ENCODE measurements at regions not wholly inside any gene's neighbourhood (a gene's known extent, or its start where the extent isn't known, plus 50 kb on each side); places are given as distances from the start of the nearest gene placed in this dataset.
"Not testable (repeated sequence)": the region's sequence is repeated elsewhere in the genome, so short reads cannot be mapped to it uniquely, and the experiment has no call there.

DNA sequence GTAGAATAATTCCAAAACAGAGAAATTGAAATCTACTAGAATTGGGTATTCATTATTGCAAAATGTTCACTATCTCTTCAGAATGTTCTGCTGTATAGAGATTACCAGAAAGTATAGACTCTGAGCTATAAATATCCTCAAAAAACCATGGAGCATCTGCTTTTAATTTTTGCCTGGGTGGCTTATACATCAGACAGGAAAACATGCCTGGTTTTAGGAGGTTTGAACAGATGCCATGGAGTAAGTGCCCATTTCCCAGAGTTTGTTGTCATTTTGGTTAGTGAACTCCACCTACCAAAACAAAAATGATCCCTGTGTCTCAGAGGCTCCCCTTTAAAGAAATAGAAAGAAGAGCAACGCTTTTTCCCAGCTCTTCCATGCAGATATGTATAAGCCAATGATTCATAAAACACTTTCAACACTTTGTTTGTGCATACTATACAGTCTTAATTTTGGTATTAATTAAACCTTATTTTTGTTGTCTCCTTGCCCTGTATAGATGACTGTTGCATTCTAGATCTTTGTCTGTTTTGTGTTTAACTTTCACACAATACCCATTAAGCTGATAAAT is 68.7 kb downstream of the MEPE start:
- no peak for DNase-seq

DNA sequence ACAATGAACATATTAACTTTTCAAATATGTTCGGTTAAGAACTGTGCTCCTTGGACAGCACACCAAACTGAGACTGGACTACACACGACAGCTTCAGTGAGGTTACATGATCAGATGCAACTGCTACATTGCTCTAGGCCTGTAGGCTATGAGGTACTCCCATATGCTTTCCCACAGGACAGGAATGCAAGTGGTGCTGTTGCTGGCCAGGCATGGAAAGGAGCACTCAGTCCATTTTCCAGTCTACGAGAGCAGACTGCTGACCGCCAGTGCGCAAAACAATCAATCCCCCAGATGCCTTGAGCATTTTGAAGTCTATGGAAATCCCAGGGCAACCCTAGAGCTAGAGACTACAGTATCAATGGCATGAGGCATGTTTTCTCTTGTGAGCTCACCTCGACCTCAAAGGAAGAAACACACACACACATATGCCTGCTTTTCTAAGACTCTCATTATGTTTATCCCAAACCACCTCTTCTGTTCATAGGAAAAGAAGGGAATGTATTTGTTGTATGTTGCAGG is 70.8 kb upstream of the SPP1 start:
- DNase-seq: no peak

DNA sequence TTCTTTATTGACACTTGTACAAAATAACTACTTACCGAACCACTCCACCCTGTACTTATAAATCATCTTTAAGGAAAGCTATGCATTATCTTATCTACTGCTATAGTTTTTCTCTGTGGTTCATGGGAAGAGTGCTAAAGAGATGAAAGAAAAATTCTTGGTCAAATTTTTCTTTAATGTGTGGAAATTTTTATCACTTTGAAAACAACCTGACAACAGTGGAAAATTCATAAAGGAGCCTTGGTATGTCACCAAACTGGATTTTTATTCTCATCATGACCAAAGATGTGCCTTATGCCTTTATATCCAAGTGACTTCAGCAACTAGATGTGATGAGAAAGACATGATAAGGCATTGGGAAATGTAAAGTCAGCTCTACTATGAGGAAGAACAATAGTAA is 67.2 kb upstream of the SPP1 start:
- DNase-seq: no peak

DNA sequence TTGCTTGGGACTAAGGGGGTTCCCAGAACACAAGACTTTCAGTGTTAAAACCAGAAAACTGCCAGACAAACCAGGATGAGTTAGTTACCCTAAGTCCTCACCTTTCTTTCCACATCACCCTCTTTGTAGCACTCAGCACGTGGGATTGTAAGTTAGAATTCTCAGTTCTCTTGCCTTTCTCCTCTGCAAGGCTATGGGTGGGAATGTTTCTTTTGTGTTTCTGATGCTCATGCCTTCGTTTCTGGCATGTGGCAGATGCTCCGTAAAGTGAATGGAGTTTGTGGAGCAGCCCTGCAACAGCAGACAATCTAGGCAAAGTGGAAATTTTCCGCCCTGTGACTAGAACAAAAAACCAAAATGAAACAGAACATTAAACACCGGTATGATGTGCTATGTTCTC is 64.7 kb upstream of the SPP1 start:
- DNase-seq: peak; percentile 22

DNA sequence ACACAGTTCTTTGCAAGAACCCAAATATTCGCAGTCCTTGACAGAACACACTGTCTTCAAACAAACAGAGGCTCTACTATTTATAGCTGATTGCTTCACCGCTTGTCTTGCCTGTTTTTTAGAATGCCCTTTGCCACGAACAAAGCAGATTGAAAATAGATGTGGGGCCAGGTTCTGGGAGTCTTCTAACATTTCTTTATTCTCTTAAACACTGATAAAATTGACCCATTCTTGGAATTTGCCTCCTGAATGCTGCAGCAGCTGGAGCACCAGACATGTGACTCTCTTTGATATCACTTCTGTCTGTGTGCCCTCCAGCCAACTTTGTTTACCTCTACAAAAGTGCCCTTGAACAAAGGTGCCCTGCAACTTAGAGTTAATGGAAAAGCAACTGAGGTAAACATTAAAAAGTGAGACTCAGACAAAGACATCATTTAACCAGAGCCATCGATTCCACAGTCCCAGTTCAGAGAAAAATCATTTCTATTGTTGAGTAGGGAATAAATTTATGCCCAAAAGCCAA is 64.2 kb upstream of the SPP1 start:
- DNase-seq: peak; percentile 54

DNA sequence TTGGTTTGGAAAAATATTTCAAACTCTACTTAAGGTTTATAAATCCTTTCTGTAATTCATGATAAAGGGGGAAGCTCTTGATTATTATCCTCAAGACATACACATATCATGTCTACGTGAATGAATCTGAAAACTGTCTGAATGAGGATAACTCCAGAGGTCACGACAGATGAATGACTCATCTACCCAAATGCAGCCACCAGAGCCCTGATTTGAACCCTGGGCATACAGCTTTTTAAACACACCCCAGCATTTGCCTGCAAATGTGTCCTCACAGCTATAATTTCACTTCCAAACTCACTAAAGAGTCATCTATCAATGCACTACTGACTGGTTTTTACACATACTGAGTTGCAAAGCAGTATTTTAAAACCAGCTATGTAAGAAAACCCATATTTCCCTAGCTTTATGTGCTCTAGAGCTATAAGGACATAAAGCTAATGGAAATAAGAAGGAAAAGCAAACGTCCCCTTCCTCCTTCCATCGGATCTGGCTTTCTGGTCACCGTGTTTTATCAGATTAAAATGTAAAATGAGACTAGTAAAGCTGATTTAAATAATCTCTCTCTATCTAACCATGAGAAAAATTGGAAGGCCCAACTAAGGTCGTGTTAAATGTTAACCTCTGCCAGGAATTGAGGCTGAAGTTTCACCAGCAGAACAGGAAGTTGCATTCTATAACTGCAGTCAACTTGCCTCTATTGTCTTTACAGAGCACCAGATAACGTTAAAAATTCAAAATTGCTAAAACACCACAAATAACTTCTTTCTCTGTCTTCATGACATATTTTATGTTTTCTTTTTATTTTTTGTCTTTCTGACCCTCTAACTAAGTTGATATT is 63.1 kb upstream of the SPP1 start:
- no peak for DNase-seq

DNA sequence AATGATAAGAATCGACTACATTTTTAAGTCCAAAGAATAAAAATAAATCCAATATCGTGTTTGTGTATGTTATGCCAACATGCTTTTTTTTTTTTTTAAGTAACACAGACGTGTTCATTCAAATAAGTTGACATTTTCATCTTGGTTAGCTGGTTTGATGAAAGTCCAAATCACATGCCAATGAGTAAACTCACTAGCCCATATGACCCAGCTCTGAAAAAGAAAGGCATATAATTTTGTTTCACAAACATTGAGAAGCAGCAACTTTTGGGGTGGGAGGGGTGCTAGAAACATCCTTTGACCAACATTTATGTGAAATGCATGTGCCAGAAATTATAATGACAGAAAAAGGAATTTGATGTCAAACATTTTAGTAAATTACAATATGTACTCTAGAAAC is 61.6 kb upstream of the SPP1 start:
- no peak for DNase-seq

DNA sequence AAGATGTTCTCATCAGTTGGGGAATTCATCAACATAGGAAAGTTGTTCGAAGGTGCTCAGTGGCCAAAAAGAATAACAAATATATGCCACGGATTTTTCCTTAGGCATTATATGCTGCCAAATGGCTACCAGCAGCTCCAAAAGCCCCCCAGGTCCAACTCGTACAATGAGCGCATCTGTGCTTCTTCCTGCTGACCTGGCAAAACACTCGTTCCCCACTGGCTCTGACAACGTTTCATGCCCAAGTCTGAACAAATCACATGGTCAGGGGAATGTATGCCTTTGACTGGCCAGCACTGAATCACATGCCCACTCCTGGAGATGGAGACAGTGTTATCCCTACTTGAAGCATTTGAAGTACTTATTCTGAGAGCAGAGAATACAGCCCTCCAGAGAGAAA is 59.9 kb upstream of the SPP1 start:
- DNase-seq: no peak

DNA sequence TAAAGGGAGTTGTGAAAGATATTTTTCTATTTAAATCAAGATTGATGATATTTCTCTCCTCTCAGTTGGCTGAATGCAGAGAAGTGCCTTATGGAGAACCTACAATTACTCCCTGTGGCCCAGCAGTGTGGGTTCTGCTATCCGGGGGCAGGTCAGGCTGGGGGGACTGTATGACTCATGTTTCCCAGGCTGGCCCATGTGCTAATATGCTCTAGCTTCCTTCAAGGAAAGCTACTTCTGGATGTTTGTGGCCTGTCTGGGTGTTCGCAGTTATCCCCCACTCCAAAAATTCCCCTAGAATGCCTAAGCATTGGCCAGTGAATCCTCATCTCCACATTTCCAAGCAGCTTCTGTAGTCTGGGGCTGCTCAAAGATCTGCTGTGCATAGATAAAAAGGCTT is 58.9 kb upstream of the SPP1 start:
- DNase-seq: no peak

DNA sequence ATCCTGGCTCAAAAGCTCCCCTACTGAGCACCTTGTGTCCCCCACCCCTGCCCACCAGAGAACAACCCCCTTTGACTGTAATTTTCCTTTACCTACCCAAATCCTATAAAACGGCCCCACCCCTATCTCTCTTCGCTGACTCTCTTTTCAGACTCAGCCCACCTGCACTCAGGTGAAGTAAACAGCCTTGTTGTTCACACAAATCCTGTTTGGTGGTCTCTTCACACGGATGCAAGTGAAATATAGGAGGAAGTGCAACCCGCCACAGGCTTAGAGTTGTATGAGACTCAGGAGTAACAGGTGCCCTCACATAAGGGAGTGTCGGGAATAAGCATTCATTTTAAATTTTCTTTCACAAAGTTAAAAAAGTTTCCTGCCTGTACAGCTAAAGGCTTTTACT is 57.6 kb upstream of the SPP1 start:
- DNase-seq: not testable (repeated sequence)

DNA sequence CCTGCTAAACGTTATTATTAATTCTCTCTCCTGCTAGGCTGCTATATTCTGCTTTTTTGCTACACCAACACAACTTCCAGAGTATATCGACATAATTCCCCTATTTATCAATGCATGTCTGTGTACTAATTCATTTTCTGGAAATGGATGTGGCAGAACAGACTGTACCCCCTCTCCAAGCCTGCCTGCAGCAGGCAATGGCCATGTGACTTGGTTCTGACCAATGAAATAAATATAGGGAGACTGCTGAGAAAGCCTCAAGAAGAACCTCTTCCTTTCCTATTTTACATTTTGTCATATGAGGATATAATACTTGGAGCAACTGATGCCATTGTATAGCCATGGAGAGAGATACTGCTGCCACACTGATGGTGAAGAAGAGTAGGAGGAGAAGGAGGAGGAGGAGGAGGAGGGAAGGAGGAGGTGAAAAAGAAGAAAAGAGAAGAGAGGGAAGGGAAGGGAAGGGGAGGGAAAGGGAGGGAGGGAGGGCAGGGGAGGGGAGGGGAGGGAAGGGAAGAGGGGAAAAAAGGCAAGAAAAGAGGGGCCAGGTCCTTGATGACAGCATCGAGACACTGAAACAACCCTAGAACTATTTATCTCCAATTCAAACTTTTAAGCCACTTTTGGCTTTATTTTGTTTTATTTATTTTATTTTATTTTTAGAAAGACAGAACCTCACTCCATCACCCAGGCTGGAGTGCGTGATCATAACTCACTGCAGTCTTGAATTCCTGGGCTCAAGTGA is 57.0 kb upstream of the SPP1 start:
- DNase-seq: no peak

DNA sequence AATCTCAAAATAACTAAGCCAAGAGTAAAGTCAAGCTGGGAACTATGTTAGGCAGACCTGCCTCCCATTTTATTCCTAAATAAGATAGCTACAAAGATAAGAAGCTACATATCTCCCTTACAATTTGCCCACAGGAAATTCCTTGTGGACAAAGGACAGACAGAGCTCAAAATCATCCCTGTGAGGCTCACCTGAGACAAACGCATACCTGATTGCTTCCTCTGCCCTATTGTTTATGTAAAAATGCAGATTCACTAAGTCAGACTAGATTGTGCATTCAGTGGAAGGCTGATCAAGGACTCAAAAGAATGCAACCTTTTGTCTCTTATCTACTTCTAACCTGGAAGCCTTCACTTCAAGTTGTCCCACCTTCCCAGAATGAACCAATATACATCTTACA is 56.2 kb upstream of the SPP1 start:
- DNase-seq: not testable (repeated sequence)

DNA sequence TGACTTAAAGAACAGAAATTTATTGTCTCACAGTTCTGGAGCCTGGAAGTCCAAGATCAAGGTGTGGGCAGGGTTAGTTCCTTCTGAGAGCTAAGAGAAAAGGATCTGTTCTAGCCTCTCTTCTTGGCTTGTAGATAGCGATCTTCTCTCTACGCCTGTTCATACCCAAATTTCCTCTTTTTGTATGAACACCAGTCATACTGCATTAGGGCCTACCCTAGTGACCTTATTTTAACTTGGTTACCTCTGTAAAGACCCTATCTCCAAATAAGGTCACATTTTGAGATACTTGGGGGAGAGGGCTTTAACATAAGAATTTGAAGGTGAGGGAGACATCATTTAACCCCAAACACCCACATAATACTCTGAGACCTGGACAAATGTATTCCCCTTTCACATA is 55.6 kb upstream of the SPP1 start:
- no peak for DNase-seq

DNA sequence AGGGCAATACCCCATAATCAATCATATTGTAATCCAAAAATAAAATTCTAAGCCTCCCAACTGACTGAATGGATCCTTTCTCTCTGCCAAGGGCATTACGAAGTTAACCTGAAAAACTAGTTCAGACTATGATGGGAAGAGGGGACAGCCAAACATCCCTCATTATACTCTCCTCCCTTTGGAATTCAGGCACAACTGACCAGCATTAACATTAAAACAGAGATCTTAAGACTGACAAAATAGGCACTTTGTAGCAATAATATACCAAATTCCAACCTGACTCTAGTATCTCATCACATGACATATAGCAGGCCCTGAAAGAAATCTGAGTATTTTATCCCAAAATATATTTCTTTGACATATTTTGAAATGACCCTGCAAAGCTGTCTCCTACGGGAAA is 55.0 kb upstream of the SPP1 start:
- DNase-seq: no peak

DNA sequence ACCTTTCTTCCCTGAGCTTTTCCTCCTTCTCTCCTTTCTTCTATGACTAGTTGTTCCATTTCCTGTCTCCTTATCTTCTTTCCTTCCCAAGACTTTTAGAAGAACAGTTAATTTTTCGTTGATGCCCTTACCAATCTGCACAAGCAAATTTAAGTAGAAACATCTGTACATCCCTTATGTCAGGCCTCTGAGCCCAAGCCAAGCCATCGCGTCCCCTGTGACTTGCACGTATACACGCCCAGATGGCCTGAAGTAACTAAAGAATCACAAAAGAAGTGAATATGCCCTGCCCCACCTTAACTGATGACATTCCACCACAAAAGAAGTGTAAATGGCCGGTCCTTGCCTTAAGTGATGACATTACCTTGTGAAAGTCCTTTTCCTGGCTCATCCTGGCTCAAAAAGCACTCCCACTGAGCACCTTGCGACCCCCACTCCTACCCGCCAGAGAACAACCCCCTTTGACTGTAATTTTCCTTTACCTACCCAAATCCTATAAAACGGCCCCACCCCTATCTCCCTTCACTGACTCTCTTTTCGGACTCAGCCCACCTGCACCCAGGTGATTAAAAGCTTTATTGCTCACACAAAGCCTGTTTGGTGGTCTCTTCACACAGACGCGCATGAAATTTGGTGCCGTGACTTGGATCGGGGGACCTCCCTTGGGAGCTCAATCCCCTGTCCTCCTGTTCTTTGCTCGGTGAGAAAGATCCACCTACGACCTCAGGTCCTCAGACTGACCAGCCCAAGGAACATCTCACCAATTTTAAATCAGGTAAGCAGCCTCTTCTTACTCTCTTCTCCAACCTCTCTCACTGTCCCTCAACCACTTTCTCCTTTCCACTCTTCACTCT is 53.7 kb upstream of the SPP1 start:
- DNase-seq: not testable (repeated sequence)

DNA sequence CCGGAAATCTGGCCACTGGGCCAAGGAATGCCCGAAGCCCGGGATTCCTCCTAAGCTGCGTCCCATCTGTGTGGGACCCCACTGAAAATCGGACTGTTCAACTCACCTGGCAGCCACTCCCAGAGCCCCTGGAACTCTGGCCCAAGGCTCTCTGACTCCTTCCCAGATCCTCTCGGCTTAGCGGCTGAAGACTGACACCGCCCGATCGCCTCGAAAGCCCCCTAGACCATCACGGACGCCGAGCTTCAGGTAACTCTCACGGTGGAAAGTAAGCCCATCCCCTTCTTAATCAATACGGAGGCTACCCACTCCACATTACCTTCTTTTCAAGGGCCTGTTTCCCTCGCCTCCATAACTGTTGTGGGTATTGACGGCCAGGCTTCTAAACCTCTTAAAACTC is 51.4 kb upstream of the SPP1 start:
- DNase-seq: not testable (repeated sequence)

Data from NCI-H345 (cell line).